SK-N-MC (cell line): ENCODE measurements at regions not wholly inside any gene's neighbourhood (a gene's known extent, or its start where the extent isn't known, plus 50 kb on each side); places are given as distances from the start of the nearest gene placed in this dataset.

Experiments used
- EZH2 ChIP-seq: fragments of 200-600 bp; sonication (generic); IDR thresholded peaks from one replicate; pipeline ENCODE4 v1.6.1; 2017; ENCODE audit warnings: antibody characterized with exemption
- FOXP2 ChIP-seq: optimal IDR thresholded peaks from 2 replicates; pipeline ENCODE3; 2011; ENCODE audit warnings: mild to moderate bottlenecking, moderate library complexity; ENCODE audit not compliant: insufficient read depth; ENCODE audit errors: extremely low read length, control extremely low read depth
- POLR2AphosphoS5 ChIP-seq: IDR thresholded peaks from 2 replicates; pipeline ENCODE4 v1.6.1; 2012; ENCODE audit warnings: mild to moderate bottlenecking, low read depth, low read length, borderline replicate concordance

- TF ChIP-seq FOXP2 (no peak), EZH2 (no peak), POLR2AphosphoS5 (no peak)
These were observed 109.9 kb upstream of the ZFHX3 start for GRCh38 chr16:73157861-73158260.
